DND-41 (cell line): ENCODE measurements at regions not wholly inside any gene's neighbourhood (a gene's known extent, or its start where the extent isn't known, plus 50 kb on each side); places are given as distances from the start of the nearest gene placed in this dataset.

Experiments
- CTCF ChIP-seq: IDR thresholded peaks from 2 replicates; pipeline ENCODE4 v1.5.1; 2012; ENCODE audit warnings: borderline replicate concordance, low read length, moderate library complexity, mild to moderate bottlenecking; ENCODE audit not compliant: poor library complexity, severe bottlenecking; ENCODE audit errors: extremely low read depth
- EZH2 ChIP-seq: IDR thresholded peaks from 3 replicates; pipeline ENCODE4 v1.6.1; 2012; ENCODE audit warnings: borderline replicate concordance, low read depth, mild to moderate bottlenecking, moderate library complexity, low read length, inconsistent platforms; ENCODE audit not compliant: severe bottlenecking

- TF ChIP-seq CTCF (no peak), EZH2 (no peak)
Measured at GRCh38 chr1:56390934-56391731, 188.2 kb downstream of the PLPP3 start.
